ENCODE measurements at regions not wholly inside any gene's neighbourhood (a gene's known extent, or its start where the extent isn't known, plus 50 kb on each side); places are given as distances from the start of the nearest gene placed in this dataset.

DNA sequence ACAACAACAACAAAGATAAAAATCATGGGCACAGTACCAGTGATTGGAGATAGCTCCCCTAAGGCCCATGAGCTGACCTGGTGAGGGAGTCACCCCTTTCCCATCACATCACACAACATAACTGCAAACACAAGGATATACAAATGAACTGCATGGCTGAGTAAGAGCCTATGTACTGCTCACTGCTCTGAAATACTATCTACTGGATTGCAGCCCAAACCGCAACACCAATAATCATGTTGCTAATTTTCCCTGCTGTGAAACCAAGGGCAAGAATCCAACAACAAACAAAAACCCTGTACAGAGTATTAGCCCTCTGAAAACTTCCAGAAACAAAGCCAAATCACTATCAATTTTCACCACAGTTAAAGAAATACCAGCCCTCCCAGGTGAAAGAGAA, 1893.2 kb downstream of the PCDH9 start:
- ATAC-seq (no peak), DNase-seq (ENCODE audit: low spot score) (no peak)
- H3K9me3 Mint-ChIP-seq = no peaks in the 10 kb centered on the region
- TF ChIP-seq, protein P1, sequence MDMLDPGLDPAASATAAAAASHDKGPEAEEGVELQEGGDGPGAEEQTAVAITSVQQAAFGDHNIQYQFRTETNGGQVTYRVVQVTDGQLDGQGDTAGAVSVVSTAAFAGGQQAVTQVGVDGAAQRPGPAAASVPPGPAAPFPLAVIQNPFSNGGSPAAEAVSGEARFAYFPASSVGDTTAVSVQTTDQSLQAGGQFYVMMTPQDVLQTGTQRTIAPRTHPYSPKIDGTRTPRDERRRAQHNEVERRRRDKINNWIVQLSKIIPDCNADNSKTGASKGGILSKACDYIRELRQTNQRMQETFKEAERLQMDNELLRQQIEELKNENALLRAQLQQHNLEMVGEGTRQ (CRISPR knock-in tag; IDR thresholded peaks at IDR 0.05) = no peak
- TF ChIP-seq SOX15 (CRISPR knock-in tag; IDR thresholded peaks at IDR 0.05) = no peak
- TF ChIP-seq, protein P2, sequence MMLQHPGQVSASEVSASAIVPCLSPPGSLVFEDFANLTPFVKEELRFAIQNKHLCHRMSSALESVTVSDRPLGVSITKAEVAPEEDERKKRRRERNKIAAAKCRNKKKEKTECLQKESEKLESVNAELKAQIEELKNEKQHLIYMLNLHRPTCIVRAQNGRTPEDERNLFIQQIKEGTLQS (CRISPR knock-in tag; conservative IDR thresholded peaks at IDR 0.05) = no peak
- POLR2A ChIA-PET = interaction anchor here (0.5 kb wide), 1 partner anchor 247 kb away, joined by 3 read pairs; no protein-coding TSS in a partner anchor
- no peak overlapping the region for H3K27ac Mint-ChIP-seq
- H3K4me3 Mint-ChIP-seq = no peak overlapping the region
- CTCF ChIA-PET = no interaction called here
- H3K27me3 Mint-ChIP-seq (ENCODE audit: low read depth) = no peaks in the 10 kb centered on the region
- no peaks in the 10 kb centered on the region for H3K4me1 Mint-ChIP-seq
- H3K36me3 Mint-ChIP-seq = no peaks in the 10 kb centered on the region

DNA sequence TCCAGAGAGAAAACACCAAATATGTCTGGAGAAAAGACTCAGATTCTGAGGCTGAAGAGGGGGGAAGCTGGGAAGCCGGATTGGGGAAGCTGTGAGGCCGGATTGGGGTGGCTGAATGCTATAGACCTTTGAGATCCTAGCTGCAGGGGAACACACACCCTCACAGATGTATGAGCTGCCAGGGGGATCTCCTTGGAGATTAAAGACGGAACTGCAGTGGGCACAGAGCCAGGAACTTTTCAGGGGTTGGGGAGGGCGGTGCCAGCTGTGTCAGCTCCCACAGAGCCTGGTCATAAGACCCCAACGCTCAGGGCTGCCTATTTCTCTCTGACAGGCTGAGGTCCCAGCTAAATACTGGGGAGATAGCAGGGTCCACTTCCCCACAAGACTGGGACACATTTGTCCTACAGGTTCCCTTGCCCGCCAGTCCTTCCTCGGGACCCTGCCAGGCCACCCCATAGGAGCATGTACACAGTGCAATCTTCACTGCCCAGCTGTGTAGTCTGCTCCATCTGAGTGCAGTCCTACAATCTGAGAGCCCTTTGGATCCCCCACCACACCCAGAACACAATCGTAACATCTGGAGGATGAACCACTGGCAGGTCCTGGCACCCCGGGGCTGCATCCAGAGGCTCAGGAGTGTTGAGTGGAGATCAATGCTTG, 1893.9 kb downstream of the PCDH9 start:
- CTCF ChIA-PET = no interaction called here
- Mint-ChIP-seq H3K27me3 (ENCODE audit: low read depth) (no peaks in the 10 kb centered on the region), H3K4me1 (no peaks in the 10 kb centered on the region), H3K36me3 (no peaks in the 10 kb centered on the region), H3K27ac (no peak overlapping the region), H3K9me3 (no peaks in the 10 kb centered on the region), H3K4me3 (no peak overlapping the region)
- ATAC-seq = no peak
- no peak for DNase-seq (ENCODE audit: low spot score)
- POLR2A ChIA-PET = no interaction called here
- TF ChIP-seq NR2C2 (CRISPR knock-in tag; IDR thresholded peaks at IDR 0.05) = no peak

DNA sequence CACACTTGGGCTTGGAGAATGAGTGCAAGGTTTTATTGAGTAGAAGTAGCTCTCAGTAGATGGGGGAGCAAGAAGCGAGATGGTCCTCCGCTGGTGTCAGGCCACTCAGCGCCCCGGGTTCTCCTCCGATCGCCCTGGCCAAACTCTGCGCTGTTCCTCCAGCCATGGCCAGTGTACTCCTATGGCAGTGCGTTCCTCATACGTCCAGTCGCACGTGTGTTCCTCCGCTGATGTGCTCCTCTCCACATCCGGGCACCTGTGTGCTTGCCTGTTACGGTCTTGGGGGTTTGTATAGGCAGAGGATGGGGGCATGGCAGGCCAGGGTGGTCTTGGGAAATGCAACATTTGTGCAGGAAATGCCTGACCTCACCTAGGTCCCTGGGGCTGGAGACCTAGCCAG, 1899.4 kb downstream of the PCDH9 start:
- CTCF ChIA-PET = no interaction called here
- no peak for ATAC-seq
- DNase-seq (ENCODE audit: low spot score) = no peak
- no peaks in the 10 kb centered on the region for H3K4me1 Mint-ChIP-seq
- H3K4me3 Mint-ChIP-seq = no peak overlapping the region
- H3K27me3 Mint-ChIP-seq (ENCODE audit: low read depth) = no peaks in the 10 kb centered on the region
- H3K36me3 Mint-ChIP-seq = no peaks in the 10 kb centered on the region
- no peaks in the 10 kb centered on the region for H3K9me3 Mint-ChIP-seq
- POLR2A ChIA-PET = no interaction called here
- H3K27ac Mint-ChIP-seq = no peak overlapping the region
- no peak for TF ChIP-seq NFATC4 (CRISPR knock-in tag; IDR thresholded peaks at IDR 0.05)
- TF ChIP-seq NR1H2 (CRISPR knock-in tag; IDR thresholded peaks at IDR 0.05) = no peak
- TF ChIP-seq CREM (CRISPR knock-in tag; IDR thresholded peaks at IDR 0.05) = no peak
- TF ChIP-seq, protein P3, sequence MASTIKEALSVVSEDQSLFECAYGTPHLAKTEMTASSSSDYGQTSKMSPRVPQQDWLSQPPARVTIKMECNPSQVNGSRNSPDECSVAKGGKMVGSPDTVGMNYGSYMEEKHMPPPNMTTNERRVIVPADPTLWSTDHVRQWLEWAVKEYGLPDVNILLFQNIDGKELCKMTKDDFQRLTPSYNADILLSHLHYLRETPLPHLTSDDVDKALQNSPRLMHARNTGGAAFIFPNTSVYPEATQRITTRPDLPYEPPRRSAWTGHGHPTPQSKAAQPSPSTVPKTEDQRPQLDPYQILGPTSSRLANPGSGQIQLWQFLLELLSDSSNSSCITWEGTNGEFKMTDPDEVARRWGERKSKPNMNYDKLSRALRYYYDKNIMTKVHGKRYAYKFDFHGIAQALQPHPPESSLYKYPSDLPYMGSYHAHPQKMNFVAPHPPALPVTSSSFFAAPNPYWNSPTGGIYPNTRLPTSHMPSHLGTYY (CRISPR knock-in tag; IDR thresholded peaks at IDR 0.05) = no peak
- TF ChIP-seq, protein P4, sequence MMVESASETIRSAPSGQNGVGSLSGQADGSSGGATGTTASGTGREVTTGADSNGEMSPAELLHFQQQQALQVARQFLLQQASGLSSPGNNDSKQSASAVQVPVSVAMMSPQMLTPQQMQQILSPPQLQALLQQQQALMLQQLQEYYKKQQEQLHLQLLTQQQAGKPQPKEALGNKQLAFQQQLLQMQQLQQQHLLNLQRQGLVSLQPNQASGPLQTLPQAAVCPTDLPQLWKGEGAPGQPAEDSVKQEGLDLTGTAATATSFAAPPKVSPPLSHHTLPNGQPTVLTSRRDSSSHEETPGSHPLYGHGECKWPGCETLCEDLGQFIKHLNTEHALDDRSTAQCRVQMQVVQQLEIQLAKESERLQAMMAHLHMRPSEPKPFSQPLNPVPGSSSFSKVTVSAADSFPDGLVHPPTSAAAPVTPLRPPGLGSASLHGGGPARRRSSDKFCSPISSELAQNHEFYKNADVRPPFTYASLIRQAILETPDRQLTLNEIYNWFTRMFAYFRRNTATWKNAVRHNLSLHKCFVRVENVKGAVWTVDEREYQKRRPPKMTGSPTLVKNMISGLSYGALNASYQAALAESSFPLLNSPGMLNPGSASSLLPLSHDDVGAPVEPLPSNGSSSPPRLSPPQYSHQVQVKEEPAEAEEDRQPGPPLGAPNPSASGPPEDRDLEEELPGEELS (CRISPR knock-in tag; IDR thresholded peaks at IDR 0.05) = no peak
- TF ChIP-seq, protein P5, sequence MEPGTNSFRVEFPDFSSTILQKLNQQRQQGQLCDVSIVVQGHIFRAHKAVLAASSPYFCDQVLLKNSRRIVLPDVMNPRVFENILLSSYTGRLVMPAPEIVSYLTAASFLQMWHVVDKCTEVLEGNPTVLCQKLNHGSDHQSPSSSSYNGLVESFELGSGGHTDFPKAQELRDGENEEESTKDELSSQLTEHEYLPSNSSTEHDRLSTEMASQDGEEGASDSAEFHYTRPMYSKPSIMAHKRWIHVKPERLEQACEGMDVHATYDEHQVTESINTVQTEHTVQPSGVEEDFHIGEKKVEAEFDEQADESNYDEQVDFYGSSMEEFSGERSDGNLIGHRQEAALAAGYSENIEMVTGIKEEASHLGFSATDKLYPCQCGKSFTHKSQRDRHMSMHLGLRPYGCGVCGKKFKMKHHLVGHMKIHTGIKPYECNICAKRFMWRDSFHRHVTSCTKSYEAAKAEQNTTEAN (CRISPR knock-in tag; IDR thresholded peaks at IDR 0.05) = no peak
- TF ChIP-seq, protein P6, sequence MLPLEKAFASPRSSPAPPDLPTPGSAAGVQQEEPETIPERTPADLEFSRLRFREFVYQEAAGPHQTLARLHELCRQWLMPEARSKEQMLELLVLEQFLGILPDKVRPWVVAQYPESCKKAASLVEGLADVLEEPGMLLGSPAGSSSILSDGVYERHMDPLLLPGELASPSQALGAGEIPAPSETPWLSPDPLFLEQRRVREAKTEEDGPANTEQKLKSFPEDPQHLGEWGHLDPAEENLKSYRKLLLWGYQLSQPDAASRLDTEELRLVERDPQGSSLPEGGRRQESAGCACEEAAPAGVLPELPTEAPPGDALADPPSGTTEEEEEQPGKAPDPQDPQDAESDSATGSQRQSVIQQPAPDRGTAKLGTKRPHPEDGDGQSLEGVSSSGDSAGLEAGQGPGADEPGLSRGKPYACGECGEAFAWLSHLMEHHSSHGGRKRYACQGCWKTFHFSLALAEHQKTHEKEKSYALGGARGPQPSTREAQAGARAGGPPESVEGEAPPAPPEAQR (CRISPR knock-in tag; IDR thresholded peaks at IDR 0.05) = no peak
- TF ChIP-seq, protein P2 (CRISPR knock-in tag; conservative IDR thresholded peaks at IDR 0.05) = no peak
- TF ChIP-seq, protein P7, sequence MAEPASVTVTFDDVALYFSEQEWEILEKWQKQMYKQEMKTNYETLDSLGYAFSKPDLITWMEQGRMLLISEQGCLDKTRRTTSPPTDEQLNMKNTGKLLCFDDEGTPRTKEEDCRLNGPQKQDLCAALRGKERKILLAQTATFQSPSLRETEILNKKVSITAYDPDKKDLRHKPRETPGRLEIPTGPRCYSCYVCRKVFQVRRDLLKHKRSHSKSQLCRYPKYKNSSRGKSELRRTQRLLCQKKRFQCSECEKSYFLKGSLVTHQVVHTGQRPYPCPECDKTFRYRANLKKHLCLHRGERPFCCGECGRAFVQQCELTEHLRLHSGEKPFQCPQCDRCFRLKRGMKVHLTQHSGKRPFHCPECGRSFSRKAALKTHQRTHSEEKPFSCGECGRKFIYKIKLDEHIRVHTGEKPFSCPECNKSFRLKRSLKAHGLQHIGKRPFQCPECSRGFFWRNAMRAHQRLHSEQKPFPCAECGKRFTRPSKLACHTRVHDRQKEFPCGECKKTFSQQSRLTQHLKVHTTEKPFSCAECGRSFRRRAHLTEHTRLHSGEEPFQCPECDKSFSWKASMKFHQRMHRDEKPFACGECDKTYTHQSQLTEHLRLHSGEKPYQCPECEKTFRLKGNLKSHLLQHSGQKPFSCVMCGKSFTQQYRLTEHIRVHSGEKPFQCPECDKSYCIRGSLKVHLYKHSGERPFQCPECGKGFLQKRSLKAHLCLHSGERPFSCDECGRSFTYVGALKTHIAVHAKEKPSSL (CRISPR knock-in tag; conservative IDR thresholded peaks at IDR 0.05) = no peak
- no peak for TF ChIP-seq SMAD3 (CRISPR knock-in tag; IDR thresholded peaks at IDR 0.05; ENCODE audit: borderline replicate concordance)
- TF ChIP-seq ZNF263 (CRISPR knock-in tag; IDR thresholded peaks at IDR 0.05; ENCODE audit: low read depth) = no peak
- TF ChIP-seq NR2C2 (CRISPR knock-in tag; IDR thresholded peaks at IDR 0.05) = no peak
- no peak for TF ChIP-seq KAT7 (CRISPR knock-in tag; IDR thresholded peaks at IDR 0.05; ENCODE audit: borderline replicate concordance)
- TF ChIP-seq, protein P8, sequence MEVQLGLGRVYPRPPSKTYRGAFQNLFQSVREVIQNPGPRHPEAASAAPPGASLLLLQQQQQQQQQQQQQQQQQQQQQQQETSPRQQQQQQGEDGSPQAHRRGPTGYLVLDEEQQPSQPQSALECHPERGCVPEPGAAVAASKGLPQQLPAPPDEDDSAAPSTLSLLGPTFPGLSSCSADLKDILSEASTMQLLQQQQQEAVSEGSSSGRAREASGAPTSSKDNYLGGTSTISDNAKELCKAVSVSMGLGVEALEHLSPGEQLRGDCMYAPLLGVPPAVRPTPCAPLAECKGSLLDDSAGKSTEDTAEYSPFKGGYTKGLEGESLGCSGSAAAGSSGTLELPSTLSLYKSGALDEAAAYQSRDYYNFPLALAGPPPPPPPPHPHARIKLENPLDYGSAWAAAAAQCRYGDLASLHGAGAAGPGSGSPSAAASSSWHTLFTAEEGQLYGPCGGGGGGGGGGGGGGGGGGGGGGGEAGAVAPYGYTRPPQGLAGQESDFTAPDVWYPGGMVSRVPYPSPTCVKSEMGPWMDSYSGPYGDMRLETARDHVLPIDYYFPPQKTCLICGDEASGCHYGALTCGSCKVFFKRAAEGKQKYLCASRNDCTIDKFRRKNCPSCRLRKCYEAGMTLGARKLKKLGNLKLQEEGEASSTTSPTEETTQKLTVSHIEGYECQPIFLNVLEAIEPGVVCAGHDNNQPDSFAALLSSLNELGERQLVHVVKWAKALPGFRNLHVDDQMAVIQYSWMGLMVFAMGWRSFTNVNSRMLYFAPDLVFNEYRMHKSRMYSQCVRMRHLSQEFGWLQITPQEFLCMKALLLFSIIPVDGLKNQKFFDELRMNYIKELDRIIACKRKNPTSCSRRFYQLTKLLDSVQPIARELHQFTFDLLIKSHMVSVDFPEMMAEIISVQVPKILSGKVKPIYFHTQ (CRISPR knock-in tag; IDR thresholded peaks at IDR 0.05) = no peak
